NCI-H2029 treated with DMSO at 0.1 percent for 48 hours (cell line): ENCODE measurements at regions not wholly inside any gene's neighbourhood (a gene's known extent, or its start where the extent isn't known, plus 50 kb on each side); places are given as distances from the start of the nearest gene placed in this dataset.
"Not testable (repeated sequence)": the region's sequence is repeated elsewhere in the genome, so short reads cannot be mapped to it uniquely, and the experiment has no call there.

Experiments used
- DNase-seq: peaks from one replicate; lab custom pipeline; 2025; lab: John Stamatoyannopoulos, UW

DNA sequence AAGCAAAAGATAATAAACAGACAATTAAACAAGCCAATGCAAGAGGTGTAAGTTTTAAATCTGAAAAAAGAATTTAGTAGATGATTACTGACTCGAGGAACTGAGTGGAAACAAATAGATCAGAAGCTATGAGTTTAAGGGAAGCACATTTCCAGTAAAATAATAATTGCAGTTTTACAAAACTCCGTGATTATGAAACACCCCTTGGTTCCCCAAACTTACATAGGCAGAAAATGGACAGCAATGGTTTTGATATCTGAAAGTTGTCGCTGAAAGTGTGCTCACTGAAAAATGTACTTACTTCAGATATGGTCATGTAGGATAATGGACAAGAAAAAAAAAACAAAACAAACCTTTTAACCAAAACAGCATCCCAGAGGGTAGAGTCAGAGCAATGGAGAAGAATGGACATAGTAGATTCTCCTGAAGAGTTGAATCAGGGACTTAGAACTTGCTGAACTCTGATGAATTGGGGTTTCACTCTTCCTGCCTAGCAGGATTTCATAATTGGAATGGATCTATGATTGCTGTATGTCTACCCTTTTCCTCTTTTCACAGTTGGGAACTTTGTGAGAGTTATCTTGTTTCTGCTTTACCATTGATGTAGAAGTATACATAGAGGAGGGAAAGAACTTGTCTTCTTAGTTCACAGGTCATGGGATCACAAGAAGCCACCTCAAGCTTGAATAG lies 305.6 kb upstream of the ZEB2 start:
- no peak for DNase-seq

- DNase-seq = no peak
These were observed 304.6 kb upstream of the ZEB2 start for GRCh38 chr2:144824306-144825080.

DNA sequence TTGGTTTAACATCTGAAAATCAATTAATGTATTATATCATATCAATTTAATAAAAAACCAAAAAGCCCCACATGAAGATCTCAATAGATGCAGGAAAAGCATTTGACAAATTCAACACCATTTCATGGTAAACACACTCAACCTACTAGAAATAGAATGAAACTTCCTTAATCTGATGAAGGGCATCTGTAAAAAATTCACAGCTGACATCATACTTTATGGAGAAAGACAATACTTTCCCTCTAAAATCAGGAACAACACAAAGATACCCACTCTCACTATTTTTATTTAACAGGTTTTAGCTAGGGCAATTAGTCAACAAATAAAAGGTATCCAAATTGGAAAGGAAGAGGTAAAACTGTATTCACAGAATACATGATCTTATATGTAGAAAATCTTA lies 303.0 kb upstream of the ZEB2 start:
- no peak for DNase-seq

GRCh38 chr2:144812288-144812687 lies 292.4 kb upstream of the ZEB2 start:
- no peak for DNase-seq

DNA sequence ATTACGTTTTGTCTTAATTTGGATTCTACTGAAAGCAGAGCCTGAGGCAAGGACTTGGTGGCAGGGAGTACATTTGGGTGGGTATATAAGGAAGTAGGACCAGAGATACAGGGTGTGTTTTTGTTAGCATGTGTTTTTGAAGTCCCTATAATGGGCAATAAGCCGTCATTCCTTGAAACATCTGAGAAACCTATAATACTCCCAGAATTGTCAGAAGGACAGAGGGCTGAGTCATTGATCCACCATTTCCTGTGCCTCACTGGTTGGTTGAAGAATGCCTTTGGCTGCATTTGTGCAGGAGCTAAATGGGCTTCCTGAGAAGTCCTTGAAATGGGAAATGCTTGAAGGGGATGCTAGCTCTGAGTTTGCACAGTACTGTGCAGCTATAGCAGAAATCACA lies 281.8 kb upstream of the ZEB2 start:
- DNase-seq = no peak

GRCh38 chr2:144801325-144801724 lies 281.4 kb upstream of the ZEB2 start:
- no peak for DNase-seq

DNA sequence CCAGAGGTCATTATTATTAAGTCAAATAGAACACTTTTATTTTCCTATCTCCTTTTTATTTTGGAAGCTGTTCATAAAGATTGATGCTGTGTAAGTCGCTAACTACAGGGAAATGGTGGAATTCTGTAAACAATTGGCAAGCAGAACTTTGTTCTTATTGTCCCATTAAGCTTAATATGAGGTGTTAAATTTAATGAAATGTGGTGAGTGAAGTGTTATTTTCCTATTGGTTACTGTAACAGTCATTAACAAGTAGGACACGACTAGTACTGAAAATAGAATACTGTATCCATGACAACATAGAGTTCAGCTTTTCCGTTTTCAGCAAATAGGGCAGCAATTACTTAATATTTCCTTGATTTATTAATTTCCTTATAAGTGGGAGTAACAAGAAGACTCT lies 279.1 kb upstream of the ZEB2 start:
- DNase-seq = no peak

GRCh38 chr2:144798034-144798433 lies 278.1 kb upstream of the ZEB2 start:
- DNase-seq = no peak

DNA sequence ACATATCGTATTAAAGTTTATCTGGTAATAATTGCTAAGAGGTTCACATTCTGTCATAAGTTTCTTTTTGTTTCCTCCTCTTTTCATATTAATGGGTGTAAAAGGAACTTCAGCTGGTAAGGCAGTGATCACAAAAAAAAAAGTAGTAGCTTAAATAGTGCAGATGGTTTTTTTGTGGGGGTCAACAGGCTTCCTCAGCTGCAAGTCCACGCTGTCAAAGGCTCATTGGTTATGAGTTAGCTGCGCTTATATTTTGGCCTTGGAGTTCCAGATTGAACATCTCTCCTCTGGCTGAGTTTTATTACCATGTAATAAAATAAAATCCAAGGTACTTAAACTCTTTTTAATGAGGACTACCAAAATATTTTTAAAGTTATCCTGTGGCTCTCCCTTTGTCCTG lies 277.0 kb upstream of the ZEB2 start:
- DNase-seq = no peak

DNA sequence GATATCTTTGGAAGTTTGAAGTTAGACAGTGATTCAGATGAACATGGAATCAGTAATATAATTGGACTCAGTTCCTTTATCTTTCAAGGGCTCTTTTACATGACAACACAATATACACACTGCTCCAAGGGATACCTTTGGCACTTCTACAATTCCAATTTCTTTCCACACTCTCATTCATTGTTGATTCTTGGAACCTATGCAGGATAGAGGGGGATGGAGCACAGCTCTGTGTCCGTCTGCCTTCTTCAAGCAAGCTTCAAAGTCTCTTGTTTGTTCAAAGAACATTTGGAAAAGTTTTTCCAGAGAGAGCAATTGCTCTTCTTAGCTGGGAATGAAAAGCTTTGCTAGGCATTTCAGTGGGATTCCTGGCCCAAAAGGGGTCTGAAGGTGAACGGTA lies 276.2 kb upstream of the ZEB2 start:
- DNase-seq = no peak

GRCh38 chr2:144785253-144785652 lies 265.3 kb upstream of the ZEB2 start:
- DNase-seq = no peak

DNA sequence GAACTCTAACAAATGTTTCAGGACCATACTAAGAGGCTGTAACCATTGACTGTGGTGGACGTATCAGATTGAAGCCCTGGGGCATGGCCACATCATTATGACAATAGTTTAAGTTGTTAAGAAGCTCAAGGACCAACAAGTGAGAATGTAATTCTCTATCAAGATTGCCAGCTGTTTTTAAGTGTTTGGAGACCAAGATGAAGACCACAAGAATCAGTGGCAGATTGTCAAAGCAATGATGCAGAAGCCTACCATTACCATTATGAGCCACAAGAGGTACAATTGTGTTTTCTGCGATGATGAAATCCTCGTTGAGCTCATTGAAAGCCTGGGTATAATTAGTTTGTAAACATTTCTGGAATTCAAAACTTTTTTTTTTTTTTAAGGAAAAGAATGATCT lies 261.1 kb upstream of the ZEB2 start:
- DNase-seq = no peak

DNA sequence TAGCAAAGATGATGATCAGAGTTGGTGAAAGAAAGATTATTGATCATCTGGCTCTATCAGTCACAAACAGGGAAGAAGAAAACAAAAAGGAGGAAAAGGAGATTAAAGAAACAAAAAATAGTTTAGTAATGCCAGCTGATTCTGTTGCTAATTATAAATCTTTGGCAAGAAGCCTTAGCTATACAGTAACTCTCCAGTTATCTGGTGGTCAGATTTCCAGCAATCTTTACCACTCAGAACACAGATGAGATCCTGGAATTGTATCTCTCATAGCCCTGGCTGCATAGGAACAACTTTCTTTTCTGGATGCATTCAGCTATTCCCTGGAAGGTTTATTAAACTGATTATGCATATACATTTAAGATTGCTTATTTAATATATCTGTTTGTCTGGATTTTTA lies 256.8 kb upstream of the ZEB2 start:
- no peak for DNase-seq

GRCh38 chr2:144774809-144775208 lies 254.9 kb upstream of the ZEB2 start:
- no peak for DNase-seq

DNA sequence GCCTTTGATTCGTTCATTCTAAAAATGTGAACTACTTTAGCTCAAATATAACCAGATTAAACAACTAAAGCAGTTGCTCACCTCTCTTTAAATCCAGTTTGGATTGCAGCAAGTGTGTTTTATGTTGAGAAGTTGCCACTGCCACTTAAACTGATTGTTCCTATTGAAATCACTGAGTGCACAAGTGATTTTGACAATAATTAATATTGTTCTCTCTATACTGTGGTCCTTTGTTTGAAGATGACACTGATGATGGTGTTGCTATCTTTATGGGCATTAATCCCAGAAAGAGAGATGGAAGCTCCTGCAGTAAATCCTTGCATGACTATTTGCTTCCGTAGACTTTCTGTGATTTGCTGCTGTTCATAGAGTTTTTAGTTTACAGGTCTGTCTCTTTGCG lies 251.4 kb upstream of the ZEB2 start:
- DNase-seq = no peak

DNA sequence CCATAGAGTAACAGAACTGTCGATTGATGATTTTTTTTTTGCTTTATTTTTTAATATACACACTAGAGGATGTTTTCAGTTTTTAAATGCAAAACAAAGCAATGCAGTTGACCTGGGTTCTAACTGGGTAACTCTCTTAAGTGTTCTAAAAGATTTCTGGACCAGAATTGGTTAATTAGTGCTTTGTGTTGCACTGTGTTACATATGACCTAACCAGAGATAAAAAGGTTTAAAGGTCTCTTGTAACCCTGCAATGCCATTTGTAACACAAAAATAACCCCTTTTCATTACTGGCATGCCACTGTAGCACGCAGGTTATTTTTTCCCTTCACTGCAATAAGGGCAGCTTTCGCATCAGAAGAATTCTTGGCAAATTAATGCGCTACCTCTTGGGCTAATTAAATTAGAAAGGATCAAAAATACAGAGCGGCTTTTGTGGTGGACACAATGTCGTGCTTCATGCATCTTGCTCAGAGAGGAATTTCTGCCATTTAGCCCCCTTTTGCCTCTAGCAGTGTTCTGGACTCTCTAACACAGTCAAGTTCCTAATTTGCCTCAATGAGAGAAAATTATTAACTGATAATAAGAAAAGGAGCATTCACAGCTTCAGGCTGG lies 250.8 kb upstream of the ZEB2 start:
- no peak for DNase-seq

GRCh38 chr2:144760939-144761338 lies 241.0 kb upstream of the ZEB2 start:
- DNase-seq = not testable (repeated sequence)

DNA sequence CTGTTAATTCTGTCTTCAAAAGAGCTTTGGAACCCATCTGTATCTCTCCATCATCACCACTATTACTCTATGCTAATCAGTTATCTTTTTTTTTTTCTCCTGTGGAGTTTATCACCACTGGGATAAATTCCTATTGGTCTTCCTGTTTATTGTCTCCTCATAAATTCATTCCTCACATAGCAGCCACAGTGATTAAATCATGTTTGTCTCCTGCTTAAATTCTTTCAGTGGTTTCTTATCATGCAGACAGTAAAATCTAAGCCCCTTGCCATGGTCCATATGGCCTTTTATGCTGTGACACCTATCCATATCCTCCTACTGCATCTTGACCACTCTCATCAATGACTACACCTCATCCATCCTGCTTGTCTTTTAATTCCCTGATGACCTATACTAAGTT lies 239.8 kb upstream of the ZEB2 start:
- DNase-seq = no peak

DNA sequence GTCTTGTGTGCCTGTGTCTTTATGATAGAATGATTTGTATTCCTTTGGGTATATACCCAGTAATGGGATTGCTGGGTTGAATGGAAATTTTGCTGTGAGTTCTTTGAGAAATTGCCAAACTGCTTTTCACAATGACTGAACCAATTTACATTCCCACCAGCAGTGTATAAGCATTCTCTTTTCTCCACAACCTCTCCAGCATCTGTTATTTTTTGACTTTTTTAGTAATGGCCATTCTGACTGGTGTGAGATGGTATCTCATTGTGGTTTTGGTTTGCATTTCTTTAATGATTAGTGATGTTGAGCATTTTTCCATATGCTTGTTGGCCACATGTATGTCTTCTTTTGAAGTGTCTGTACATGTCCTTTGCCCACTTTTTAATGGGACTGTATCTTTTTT lies 238.3 kb upstream of the ZEB2 start:
- DNase-seq = not testable (repeated sequence)

DNA sequence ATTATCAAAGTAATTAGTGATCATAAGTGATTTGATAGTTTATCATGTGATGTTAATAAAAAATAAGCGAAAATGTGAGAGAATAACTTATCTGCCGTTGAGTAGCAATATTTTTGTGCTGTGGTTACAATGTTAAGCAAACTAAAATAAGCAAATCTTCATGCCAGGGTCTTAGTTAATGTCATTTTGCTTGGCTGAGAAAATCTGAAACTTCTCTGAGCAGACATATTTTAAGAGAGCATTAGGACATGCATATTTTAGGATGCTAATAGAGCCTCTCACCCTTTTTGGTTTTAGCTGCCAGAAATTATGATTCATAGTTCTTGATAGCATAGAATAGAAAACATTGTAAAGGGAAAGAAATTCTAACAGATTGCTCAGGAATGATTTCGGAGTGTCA lies 233.5 kb upstream of the ZEB2 start:
- DNase-seq = no peak

DNA sequence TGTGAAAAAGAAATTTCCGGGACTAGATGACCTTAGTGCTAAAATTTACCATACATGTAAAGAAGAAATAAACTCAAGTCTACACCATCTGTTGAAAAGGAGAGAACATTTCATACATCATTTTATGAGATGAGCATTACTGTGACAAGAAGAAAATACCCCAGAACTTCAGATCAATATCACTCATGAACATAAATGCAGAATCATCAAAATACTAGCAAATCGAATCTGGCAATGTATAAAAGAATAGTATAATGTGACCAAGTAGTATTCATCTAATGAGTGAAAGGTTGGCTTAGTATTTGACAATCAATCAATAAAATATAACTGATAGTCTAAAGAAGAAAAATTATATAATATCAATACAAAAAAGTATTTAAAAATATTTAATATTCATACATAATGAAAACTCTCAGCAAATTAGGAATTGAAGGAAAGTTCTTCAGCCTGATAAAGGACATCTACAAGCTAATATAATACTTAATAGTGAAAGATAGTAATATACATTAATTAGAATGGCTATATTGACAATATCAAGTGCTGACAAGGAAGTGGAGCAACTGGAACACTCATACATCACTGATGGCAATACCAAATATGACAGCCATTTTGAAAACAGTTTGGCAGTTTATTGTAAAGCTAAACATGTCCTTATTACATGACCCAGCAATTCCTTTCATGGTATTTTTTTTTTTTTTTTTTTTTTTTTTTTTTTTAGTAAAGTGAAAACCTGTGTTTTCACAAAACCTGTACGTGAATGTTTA lies 231.4 kb upstream of the ZEB2 start:
- no peak for DNase-seq

- no peak for DNase-seq
These were observed 229.3 kb upstream of the ZEB2 start for GRCh38 chr2:144749188-144749587.

GRCh38 chr2:144748443-144748842 lies 228.5 kb upstream of the ZEB2 start:
- no peak for DNase-seq
